GM12891 (cell line): ENCODE measurements at regions not wholly inside any gene's neighbourhood (a gene's known extent, or its start where the extent isn't known, plus 50 kb on each side); places are given as distances from the start of the nearest gene placed in this dataset.

ENCODE experiments used
- PAX5 ChIP-seq: IDR thresholded peaks from 2 replicates; pipeline ENCODE4 v1.6.1; 2011; ENCODE audit warnings: low read length, moderate library complexity, mild to moderate bottlenecking; ENCODE audit not compliant: insufficient read depth, severe bottlenecking
- POLR2A ChIP-seq: IDR thresholded peaks from 2 replicates; pipeline ENCODE4 v1.6.1; 2011; ENCODE audit warnings: low read depth, low read length, control low read depth
- POLR2AphosphoS5 ChIP-seq: IDR thresholded peaks from 2 replicates; pipeline ENCODE4 v1.6.1; 2011; ENCODE audit warnings: low read depth, low read length, control low read depth
- POU2F2 ChIP-seq: IDR thresholded peaks from 2 replicates; pipeline ENCODE4 v1.6.1; 2011; ENCODE audit warnings: low read depth, mild to moderate bottlenecking, control low read depth, low read length, moderate library complexity
- SPI1 ChIP-seq: IDR thresholded peaks from 2 replicates; pipeline ENCODE4 v1.6.1; 2011; ENCODE audit warnings: low read depth, low read length, control low read depth
- TAF1 ChIP-seq: IDR thresholded peaks from 2 replicates; pipeline ENCODE4 v1.6.1; 2011; ENCODE audit warnings: low read depth, low read length, control low read depth

- TF ChIP-seq TAF1 (no peak), PAX5 (no peak), POLR2A (no peak), POLR2AphosphoS5 (no peak), SPI1 (no peak), POU2F2 (no peak)
Observed at GRCh38 chr5:166240705-166241104, 2050.7 kb upstream of the WWC1 start.
